Suppressor macrophage (primary cell): ENCODE measurements at regions not wholly inside any gene's neighbourhood (a gene's known extent, or its start where the extent isn't known, plus 50 kb on each side); places are given as distances from the start of the nearest gene placed in this dataset.
"Not testable (repeated sequence)": the region's sequence is repeated elsewhere in the genome, so short reads cannot be mapped to it uniquely, and the experiment has no call there.

ENCODE experiments used
- DNase-seq, 4 experiments: peaks; one replicate each; pipeline ENCODE4 v3.0.0-alpha.2; 2020 to 2022

DNA sequence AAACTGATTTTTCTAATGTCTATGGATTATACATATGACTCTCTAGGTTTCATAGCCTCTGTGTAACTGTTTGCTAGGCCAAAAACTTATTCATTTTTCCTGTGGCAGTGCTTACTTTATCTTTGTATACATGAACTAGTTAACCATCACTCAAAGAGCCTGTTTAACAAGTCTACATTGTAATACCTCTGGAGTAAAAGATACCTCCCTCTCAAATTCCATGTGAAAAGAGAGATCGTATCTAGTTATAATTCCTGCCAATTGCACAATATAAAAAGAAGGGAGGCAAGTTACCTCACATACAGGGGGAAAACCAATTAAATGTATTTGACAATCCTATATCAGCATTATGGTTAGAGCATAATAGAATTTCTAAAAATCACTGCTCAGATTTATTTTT is 271.9 kb upstream of the ST8SIA4 start:
- DNase-seq, result no peak

DNA sequence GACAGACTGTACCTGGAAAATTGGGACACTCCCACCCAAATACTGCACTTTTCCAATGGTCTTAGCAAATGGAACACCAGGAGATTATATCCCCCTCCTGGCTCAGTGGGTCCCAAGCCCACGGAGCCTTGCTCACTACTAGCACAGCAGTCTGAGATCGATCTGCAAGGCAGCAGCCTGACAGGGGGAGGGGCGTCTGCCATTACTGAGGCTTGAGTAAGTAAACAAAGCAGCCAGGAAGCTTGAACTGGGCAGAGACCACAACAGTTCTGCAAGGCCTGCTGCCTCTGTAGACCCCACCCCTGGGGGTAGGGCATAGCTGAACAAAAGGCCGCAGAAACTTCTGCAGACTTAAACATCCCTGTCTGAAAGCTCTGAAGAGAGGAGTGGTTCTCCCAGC is 260.0 kb upstream of the ST8SIA4 start:
- no peak for DNase-seq

- no peak for DNase-seq
Observed at GRCh38 chr5:101160002-101160401, 256.9 kb upstream of the ST8SIA4 start.

DNA sequence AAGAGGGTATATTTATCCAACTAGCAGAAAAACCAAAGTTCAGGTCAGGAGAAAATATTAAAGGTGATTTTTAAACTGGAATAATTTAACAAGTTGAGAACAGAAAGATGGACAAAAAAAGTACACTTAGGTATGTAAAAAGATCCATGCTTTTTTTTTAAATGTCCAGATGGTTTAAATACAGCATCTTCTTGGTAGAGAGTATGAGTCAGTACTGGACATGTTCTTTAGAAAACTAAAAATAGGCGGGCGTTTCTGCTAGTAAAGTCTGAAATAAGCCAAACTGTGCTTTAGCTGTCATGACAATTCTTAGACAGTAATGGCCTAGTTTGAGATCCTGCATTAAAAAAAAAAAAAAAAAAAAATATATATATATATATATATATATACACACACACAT is 255.9 kb upstream of the ST8SIA4 start:
- no peak for DNase-seq

- no peak for DNase-seq
Observed at GRCh38 chr5:101153526-101153925, 250.4 kb upstream of the ST8SIA4 start.

DNA sequence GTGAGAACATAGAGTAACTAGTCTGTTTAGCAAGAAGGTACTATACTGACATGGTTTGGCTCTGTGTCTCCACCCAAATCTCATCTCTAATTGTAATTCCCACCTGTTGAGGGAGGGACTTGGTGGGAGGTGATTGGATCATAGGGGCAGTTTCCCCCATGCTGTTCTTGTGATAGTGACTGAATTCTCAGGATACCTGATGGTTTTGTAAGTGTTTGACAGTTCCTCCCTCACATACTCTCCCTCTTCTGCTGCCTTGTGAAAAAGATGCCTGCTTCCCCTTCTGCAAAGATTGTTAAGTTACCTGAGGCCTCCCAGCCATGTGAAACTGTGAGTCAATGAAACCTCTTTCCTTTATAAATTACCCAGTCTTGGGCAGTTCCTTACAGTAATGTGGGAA is 240.4 kb upstream of the ST8SIA4 start:
- DNase-seq, result no peak

GRCh38 chr5:101142102-101142501 is 239.0 kb upstream of the ST8SIA4 start:
- no peak for DNase-seq

DNA sequence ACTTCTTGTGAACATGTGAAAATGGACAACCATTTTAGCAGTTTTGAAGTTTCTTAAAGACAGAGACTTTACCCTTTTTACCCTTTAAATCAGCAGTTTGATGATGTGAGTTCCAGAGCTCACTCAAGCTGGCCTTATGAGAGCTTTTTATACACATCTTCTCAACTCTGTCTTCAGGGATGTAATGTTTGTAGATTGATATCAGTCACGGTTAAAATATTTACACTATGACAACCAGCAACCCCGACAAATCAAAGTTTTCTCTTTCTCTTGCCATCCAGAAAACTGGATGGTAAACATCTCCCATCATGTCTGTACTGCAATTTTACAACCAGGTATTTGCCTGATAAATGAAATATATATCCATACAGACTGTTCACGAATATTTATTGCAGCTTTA is 233.4 kb upstream of the ST8SIA4 start:
- DNase-seq, result no peak

- no peak for DNase-seq
Observed at GRCh38 chr5:101123363-101123762, 220.3 kb upstream of the ST8SIA4 start.

- no peak for DNase-seq
Observed at GRCh38 chr5:101112645-101113044, 209.6 kb upstream of the ST8SIA4 start.

- no peak for DNase-seq
Observed at GRCh38 chr5:101103874-101104273, 200.8 kb upstream of the ST8SIA4 start.

GRCh38 chr5:101102506-101102905 is 199.4 kb upstream of the ST8SIA4 start:
- DNase-seq, result no peak

DNA sequence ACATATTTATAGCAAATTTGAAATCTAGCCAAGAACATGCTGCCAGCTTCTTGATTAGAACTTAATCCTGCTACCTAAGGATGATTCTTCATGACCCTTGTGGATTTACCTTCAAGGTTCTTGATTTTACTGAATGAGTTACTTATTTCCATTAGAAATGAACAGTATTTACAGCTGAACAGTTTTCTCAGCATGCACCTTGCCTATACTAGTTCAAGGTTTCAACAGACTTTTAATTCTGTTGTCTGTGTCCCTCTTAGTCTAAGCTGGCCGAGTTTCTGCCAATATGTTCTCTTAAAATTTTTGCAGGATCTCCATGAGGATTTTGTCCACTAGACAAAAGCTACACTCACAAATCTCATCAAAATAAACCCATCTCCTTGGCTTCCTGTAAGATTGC is 188.8 kb upstream of the ST8SIA4 start:
- no peak for DNase-seq

DNA sequence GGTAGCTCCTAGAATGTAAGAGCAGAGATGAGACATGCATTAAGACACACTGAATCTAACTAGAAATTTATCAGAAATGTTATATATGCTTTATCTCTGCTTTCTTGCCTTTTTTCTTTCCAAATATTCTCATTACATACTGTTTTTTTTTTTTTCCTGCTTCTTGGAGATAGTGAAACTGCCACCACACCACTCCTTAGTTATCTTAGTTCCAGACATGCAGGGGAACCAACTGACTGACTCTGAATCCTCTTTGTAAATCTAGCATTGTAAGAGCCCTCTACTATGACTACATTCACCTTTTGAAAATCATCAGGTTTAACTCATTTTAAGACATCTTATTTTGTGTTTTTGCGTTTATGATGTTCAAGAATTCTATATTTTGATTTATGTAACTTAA is 181.3 kb upstream of the ST8SIA4 start:
- DNase-seq, result no peak

- no peak for DNase-seq
Observed at GRCh38 chr5:101080462-101081240, 177.6 kb upstream of the ST8SIA4 start.

GRCh38 chr5:101068298-101068697 is 165.2 kb upstream of the ST8SIA4 start:
- DNase-seq, result no peak

- DNase-seq, result no peak
Observed at GRCh38 chr5:101067429-101067828, 164.3 kb upstream of the ST8SIA4 start.

DNA sequence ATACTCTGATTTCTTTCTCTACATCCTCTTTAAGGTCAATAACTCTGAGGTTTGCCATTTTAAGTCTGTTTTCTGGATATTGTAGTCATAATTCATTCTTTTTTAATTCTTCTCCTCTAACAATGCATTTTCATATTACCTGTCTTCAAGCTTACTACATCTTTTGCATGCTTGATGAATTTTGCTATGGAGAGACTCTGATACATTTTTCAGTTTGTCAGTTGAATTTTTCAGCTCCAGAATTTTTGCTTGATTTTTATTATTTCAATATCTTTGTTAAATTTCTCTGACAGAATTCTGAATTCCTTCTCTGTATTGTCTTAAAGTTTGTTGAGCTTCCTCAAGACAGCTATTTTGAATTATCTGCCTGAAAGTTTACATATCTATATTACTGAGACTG is 159.8 kb upstream of the ST8SIA4 start:
- no peak for DNase-seq

DNA sequence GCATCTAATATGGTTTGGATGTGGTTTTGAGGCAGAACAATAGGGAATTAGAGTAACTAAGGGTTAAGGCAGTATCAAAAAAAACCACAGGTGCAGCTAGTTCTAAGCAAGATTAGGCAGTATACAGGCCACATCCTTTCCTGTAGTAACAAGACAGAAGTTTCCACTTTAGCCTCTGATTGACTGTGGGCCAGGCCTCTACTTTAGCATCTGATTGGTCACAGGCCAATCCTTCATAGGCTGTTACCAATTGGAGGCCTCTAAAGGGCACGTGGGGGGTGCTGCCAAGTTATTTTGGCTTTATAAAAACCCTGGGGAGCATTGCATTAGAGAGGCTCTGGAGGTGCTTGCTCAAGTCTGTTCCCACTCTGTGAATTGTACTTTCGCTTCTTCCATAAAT is 144.1 kb upstream of the ST8SIA4 start:
- no peak for DNase-seq

GRCh38 chr5:101045689-101046088 is 142.6 kb upstream of the ST8SIA4 start:
- DNase-seq, result peak; percentile 8 to 59 (median 32)

- not testable (repeated sequence) for DNase-seq
Observed at GRCh38 chr5:101040002-101040401, 136.9 kb upstream of the ST8SIA4 start.

DNA sequence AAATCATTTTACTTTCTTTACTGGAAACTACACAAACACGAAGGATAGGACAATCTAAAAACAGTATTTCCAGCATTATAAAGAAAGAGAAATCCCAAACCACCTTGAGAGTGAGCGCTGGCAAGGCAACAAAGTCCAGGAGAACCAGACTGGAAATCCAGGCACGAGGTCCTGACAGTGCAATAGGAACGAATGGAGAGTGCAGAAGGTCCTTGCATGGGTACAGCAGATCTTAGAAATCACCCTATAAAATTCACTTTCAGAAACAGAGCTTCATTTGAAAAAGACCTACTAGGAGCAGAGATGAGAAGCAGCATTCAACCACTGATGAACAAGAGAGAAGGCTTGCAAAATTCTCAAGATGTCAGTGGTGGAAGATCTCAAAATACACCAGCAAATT is 133.7 kb upstream of the ST8SIA4 start:
- DNase-seq, result no peak

DNA sequence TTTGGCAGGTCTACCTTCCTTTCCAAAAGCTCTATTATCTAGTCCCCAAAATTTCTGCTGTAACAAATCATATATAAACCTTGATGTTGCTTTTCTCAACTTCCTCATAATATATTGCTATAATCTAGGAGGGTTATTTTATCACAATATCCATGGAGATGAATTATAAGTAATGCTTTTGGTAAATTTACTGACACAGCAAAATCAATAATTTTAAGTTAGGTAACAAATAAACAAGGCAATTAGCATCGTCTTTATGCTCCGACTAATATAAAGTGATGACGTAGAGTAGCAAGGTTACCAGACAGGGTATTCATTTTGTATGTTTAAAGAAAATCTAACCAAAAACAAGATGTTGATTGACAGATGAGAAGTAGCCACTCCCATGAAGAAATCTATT is 132.3 kb upstream of the ST8SIA4 start:
- no peak for DNase-seq

- DNase-seq, result no peak
Observed at GRCh38 chr5:101024299-101024698, 121.2 kb upstream of the ST8SIA4 start.

GRCh38 chr5:101018299-101018698 is 115.2 kb upstream of the ST8SIA4 start:
- DNase-seq, result peak in 2 of 4 experiments; percentile 6 to 18
